ENCODE measurements at regions not wholly inside any gene's neighbourhood (a gene's known extent, or its start where the extent isn't known, plus 50 kb on each side); places are given as distances from the start of the nearest gene placed in this dataset.

- TF ChIP-seq CTCF (conservative IDR thresholded peaks at IDR 0.05; ENCODE audit: low read depth, low read length): no peak
- no peak overlapping the region for H3K4me3 ChIP-seq (ENCODE audit: low read length)
Observed at GRCh38 chr9:71620746-71621145, 147.6 kb downstream of the CEMIP2 start.

GRCh38 chr9:71620331-71620730, 148.0 kb downstream of the CEMIP2 start:
- no peak for DNase-seq (ENCODE audit: low read depth)
- no peak overlapping the region for H3K4me3 ChIP-seq (ENCODE audit: low read length)
- TF ChIP-seq CTCF (conservative IDR thresholded peaks at IDR 0.05; ENCODE audit: low read depth, low read length): no peak

More at GRCh38 chr9:71620746-71621145, 147.6 kb downstream of the CEMIP2 start:
- no peak for DNase-seq (ENCODE audit: low read depth)

DNA sequence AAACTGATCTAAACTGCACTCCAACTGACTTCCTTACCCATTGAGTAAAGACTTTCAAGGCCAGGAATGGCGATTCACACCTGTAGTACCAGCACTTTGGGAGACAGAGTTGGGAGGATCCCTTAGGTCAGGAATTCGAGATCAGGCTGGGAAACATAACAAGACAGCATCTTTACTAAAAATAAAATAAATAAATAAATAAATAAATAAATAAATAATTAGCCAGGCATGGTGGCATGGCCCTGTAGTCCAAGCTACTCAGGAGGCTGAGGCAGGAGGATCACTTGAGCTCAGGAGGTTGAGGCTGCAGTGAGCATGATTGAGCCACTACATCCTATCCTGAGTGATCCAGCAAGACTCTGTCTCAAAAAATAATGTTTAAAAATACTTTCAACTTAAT, 148.4 kb downstream of the CEMIP2 start:
- no peak for TF ChIP-seq CTCF (conservative IDR thresholded peaks at IDR 0.05; ENCODE audit: low read depth, low read length)
- H3K4me3 ChIP-seq (ENCODE audit: low read length): no peak overlapping the region
- DNase-seq (ENCODE audit: low read depth): no peak

DNA sequence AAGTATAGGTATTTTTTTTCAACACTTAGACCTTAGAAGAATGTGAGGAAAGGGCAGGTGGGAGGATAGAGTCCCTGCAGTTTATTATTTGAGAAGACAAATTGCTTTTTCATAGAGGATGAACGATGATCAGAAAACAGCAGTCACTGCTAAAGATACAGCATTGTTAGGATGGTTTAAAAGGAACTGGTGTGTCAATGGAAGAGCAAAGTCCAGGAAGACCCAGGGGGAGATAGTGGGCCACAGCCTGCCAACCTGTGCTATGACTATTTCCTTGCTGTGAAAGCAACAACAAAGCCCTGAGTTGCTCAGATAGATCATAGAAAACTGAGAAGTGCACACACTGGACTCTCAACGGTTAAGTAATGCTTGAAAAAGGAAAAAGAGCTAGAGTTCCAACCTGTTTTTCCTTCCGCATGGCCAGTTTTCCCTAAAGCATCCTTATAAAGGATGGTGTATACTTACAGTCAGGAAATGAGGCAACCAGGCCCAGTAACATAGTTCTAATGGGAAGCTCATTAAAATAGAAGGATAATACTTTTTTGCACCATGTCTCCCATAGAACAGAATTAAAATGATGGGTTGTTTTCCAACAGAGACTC, 153.8 kb downstream of the CEMIP2 start:
- H3K4me3 ChIP-seq (ENCODE audit: low read length): no peak overlapping the region
- no peak for TF ChIP-seq CTCF (conservative IDR thresholded peaks at IDR 0.05; ENCODE audit: low read depth, low read length)
- DNase-seq (ENCODE audit: low read depth): no peak

- DNase-seq (ENCODE audit: low read depth): no peak
- TF ChIP-seq CTCF (conservative IDR thresholded peaks at IDR 0.05; ENCODE audit: low read depth, low read length): no peak
- H3K4me3 ChIP-seq (ENCODE audit: low read length): no peak overlapping the region
Observed at GRCh38 chr9:71612889-71613288, 155.4 kb downstream of the CEMIP2 start.

DNA sequence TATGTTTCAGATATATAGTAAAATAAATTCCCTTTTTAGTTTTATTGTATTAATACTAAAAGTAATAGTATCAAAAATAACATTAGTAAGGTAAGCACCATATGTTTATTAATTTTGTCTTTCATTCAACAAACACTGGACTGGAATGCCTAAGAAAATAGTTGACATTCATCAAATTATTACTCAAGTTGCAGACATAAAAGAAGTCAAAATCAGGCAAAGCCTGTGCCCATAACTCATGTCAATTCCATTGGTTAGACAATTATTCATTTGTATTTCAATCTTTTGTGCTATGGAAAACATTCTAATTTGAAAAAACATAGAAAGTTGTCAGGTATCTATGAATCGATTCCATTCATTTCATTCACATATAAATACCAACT, 158.9 kb downstream of the CEMIP2 start:
- DNase-seq (ENCODE audit: low read depth): no peak
- H3K4me3 ChIP-seq (ENCODE audit: low read length): no peak overlapping the region
- no peak for TF ChIP-seq CTCF (conservative IDR thresholded peaks at IDR 0.05; ENCODE audit: low read depth, low read length)

DNA sequence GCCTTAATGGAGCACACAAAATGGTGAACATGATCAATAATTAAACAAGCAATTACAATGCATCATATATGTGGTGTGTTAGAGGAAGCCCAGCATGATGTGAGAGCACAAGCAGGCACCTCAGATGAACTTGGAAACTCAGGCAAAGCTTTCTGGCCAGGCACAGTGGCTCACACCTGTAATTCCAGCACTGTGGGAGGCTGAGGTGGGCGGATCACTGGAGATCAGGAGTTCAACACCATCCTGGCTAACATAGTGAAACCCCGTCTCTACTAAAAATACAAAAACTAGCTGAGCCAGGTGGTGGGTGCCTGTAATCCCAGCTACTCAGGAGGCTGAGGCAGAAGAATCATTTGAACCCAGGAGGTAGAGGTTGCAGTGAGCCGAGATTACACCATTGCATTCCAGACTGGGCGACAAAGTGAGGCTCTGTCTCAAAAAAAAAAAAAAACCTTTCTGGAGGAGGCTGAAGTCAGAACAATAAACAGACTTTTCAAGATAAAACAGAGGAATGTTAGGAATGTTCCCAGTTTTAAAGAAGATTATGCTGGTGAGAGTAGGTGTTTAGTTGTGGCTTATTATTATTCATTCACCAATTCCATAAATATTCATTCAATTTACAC, 159.4 kb downstream of the CEMIP2 start:
- no peak for TF ChIP-seq CTCF (conservative IDR thresholded peaks at IDR 0.05; ENCODE audit: low read depth, low read length)
- peak; percentile 34 for DNase-seq (ENCODE audit: low read depth)
- no peak overlapping the region for H3K4me3 ChIP-seq (ENCODE audit: low read length)

Measured in retinal pigment epithelial cell (primary cell).